ENCODE measurements at regions not wholly inside any gene's neighbourhood (a gene's known extent, or its start where the extent isn't known, plus 50 kb on each side); places are given as distances from the start of the nearest gene placed in this dataset.

GRCh38 chr13:60286707-60287106 lies 110.3 kb upstream of the TDRD3 start:
- DNase-seq = no peak

DNA sequence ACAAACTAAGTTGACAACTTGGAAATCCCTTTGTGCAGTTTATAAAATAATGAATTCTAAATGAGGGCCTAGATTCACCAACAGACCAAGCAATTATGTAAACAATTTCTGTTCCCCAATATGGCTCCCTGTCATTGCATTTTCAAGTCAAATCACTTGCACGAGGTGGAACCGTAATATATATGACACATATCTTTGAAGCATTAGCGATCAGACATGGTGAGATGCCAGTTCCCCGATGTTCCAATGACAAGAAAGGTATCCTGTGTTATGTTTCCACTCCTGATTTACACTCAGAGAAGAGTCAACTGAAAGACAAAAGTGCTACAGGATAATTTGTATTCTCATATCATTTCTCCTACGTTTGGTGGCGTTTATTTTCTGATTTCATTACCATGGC lies 108.5 kb upstream of the TDRD3 start:
- no peak for DNase-seq

DNA sequence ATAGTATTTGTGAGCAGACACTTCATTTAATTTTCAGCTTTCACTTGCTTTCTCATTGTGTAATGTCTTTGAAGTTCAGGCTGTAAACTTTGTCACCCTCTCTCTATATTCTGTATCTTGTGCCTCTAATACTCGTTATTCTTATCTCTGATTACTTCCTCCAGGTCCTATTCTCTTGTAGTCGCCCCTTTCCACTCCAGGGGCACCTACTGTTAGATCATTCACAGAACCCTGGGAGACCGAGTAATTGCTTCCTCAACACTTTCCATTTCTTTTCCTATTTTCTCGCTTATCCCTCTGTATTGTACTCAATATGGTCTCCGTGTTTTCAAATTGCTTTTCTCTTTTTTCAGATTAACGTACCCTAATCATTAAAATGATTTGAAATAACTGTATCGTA lies 93.9 kb upstream of the TDRD3 start:
- no peak for DNase-seq

DNA sequence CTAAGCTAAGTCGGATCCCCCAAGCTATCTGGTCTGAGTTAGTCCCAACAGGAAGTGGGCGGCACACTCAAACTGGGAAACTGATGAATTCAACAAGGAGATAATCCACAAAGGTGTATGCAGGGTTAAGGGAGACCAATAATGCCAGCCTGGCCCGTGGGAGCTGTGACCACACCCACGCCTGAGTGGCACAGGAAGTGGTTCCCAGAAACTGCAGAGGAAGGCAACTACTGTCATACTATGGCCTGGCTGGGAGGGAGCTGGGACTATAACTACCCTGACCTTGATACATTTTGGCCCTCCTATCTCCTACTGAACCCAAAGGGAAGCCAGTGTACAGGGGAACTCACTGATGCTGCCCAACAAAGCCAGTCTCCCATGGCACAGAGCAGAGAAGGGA lies 85.5 kb upstream of the TDRD3 start:
- no peak for DNase-seq

GRCh38 chr13:60312851-60313505 lies 84.0 kb upstream of the TDRD3 start:
- no peak for DNase-seq

DNA sequence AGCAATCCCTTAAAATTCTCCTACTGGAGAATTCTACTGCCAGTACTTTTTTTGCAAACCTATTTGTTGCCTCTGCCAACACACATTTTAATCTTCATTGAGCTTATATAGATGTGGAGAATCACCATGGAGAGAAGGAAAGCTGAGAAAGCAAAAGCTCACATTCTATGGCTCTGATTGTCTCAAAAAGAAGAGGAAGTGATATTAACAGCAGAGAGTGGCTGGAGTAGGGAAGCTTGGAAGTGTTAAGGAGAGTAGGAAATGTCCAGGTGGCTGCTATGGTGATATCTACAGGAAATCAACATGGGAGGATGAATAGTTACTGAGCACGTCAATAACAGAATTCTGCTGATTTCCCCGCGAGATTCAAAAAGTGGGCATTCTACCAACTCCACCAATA lies 78.8 kb upstream of the TDRD3 start:
- DNase-seq = no peak

DNA sequence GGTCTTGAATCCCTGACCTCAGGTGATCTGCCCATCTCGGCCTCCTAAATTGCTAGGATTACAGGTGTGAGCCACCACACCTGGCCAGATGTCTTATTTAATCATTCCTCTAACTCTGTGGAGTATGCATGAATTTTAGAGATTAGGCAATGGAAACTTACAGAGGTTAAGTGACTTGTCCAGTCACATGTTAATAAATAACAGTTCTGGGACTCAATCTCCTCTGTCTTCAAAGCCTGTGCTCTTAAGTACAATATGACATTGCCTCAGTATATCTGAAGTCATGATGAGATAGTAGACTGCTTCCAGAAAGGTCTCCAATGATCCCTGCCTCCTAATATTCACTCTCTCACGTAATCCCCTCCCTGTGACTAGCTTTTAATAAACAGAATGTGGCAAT lies 72.9 kb upstream of the TDRD3 start:
- no peak for DNase-seq

- DNase-seq = no peak
These were observed 70.7 kb upstream of the TDRD3 start for GRCh38 chr13:60326273-60326672.

- no peak for DNase-seq
These were observed 69.5 kb upstream of the TDRD3 start for GRCh38 chr13:60327511-60327910.

DNA sequence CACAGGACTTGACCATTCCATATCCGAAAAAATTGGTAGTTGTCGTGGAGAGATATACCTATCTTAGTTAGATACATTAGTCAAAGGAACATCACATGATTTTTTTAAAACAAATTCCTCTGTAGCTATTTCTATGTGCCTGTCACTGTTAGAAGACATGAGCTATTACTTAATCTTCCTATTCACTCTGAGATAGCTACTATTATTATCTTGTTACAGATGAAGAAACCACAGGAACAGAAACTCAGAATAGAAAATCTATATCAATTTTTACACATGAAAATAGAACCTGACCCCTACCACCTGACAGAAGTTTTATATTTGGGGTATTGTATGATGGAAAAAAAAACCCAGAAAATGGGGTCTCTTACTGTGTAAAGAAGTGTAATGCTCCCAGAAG lies 68.9 kb upstream of the TDRD3 start:
- no peak for DNase-seq

- DNase-seq = peak; percentile 21
These were observed 67.6 kb upstream of the TDRD3 start for GRCh38 chr13:60329221-60329923.

DNA sequence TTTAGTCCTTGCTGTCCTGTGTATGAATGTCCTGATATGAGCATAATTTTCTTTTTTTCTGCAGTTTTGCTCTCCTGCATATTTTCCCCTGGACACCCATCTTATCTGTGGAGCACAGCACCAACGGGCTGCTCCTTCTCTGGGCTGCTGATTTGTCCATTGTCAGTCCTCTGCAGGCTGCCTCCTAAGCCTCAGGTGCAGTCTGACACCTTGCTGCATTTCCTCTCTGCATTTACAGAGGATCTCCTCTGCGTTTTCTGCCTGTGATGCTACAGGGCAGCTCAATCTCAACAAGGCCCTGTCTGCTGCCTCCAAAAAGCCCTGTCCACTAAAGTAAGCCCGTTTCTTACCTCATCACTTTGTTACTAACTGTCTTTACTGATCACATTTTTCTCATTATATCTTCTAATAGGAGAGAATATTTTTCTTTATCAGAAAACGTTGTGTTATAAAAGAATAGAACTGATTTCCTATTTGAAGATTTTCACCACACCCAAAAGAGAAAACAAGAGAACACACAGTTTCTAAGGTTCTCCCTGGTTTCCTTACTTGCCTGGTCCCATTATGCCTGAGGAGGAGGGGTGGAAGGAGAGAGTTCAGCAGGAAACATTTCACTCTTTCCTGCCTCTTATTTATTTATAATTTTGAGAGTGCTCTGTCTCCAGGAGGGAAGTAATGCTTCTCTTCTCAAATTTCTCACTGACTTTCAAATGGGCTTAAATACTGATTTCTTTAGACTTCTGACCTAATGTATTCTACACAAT lies 65.6 kb upstream of the TDRD3 start:
- no peak for DNase-seq

DNA sequence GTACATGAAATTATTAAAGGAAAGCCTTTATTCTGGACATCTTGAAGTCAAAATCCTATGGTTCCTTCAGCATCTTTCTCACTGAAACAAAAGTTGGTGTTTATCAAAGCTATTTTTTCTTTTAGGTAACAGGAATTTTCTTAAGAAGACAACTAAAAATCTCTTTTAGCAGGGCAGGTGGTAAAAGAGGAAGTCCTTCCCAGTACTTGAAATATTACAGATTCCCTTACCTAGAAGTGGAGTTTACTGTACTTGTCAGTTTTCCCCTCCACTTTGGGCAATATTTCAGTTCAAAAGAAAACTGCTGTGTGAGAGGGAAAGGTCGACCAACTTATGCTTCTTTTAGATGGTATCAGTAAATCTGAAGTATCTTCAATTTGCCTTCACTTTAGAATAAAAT lies 64.3 kb upstream of the TDRD3 start:
- no peak for DNase-seq

DNA sequence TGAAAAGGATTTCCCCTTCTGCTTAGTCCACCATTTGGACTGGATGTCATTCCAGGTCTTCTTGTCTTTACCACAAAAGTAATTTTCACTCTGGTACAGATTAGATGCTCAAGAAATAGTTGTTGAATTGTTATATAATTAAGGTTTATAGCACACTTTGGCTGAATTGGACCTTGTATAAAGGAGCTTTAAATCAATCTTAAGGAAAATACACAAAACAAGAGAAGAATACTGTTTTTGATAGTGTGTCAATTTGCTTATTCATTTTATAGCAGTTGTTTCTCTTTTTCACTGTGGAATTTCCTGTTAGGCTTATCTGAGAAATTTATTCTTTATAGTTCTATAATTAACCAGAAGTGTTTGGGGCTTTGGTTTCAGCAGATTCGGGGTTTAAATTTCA lies 62.7 kb upstream of the TDRD3 start:
- DNase-seq = no peak

GRCh38 chr13:60335531-60335930 lies 61.5 kb upstream of the TDRD3 start:
- no peak for DNase-seq

DNA sequence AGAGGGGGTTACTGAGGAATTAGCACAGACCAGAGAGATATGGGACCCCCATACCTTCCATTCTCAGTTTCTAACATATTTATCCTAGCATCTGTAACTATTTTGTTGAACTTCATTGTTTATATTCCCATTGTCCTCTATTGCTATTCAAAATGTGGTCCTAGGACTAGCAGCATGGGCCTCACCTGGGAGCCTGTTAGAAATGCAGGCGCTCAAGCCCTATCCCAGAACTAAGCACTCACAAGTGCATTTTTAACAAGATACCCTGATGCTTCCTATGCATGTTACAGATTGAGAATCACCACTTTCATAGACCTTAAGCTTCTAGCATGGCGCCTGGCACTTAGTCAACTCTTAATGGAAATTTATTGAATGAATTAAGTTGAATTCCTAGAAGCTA lies 58.3 kb upstream of the TDRD3 start:
- DNase-seq = no peak

- no peak for DNase-seq
These were observed 53.0 kb upstream of the TDRD3 start for GRCh38 chr13:60343978-60344377.

GRCh38 chr13:60347174-60347573 lies 49.8 kb upstream of the TDRD3 start:
- DNase-seq = no peak

Measured in NCI-H2107 (cell line).